Naive thymus-derived CD4-positive, alpha-beta T cell (primary cell): ENCODE measurements at regions not wholly inside any gene's neighbourhood (a gene's known extent, or its start where the extent isn't known, plus 50 kb on each side); places are given as distances from the start of the nearest gene placed in this dataset.
"Not testable (repeated sequence)": the region's sequence is repeated elsewhere in the genome, so short reads cannot be mapped to it uniquely, and the experiment has no call there.

Experiments
- ATAC-seq: fragments of 150-1000 bp; cut with Tn5 transposase; 2 replicates; pipeline ENCODE4 v1.10.0; 2021; ENCODE audit warnings: mild to moderate bottlenecking, moderate library complexity
- CTCF ChIA-PET: fragments of 350-600 bp; sonication (Branson Sonifier 250); formaldehyde crosslinking; loops from one replicate; lab custom pipeline; 2021; ENCODE audit warnings: antibody characterized with exemption; lab: Charles Lee
- POLR2A ChIA-PET: fragments of 350-600 bp; sonication (Branson Sonifier 250); formaldehyde crosslinking; loops from one replicate; lab custom pipeline; 2021; ENCODE audit warnings: antibody characterized with exemption, inconsistent platforms; lab: Charles Lee
- DNase-seq, 9 donors: peaks; one replicate each; pipeline versions ENCODE4 v3.0.0 to v3.0.0-alpha.2; 2020 to 2022; ENCODE audit warnings: mixed read lengths in 1 of 9
- H3K27ac ChIP-seq: one replicate; pipeline ENCODE4 v1.7.0; 2013; ENCODE audit warnings: mild to moderate bottlenecking, low read depth, low read length, moderate library complexity
- H3K27me3 ChIP-seq, 2 donors: one replicate each; pipeline ENCODE4 v1.7.0; 2013; ENCODE audit warnings: low read length in 2 of 2, mild to moderate bottlenecking in 2 of 2, moderate library complexity in 2 of 2; ENCODE audit not compliant: control insufficient read depth in 2 of 2, insufficient read depth in 2 of 2
- H3K36me3 ChIP-seq, 3 experiments: 1 replicate in 2 of 3; 2 replicates in 1 of 3; pipeline ENCODE4 v1.7.0; 2013; ENCODE audit warnings: low read length in 3 of 3, mild to moderate bottlenecking in 3 of 3, moderate library complexity in 1 of 3; ENCODE audit not compliant: insufficient read depth in 3 of 3, control insufficient read depth in 2 of 3
- H3K4me1 ChIP-seq, 2 donors: one replicate each; pipeline ENCODE4 v1.7.0; 2013; ENCODE audit warnings: low read length in 2 of 2, mild to moderate bottlenecking in 2 of 2, moderate library complexity in 1 of 2; ENCODE audit not compliant: control insufficient read depth in 2 of 2, insufficient read depth in 2 of 2
- H3K4me3 ChIP-seq: 2 replicates; pipeline ENCODE4 v1.7.0; 2013; ENCODE audit warnings: mild to moderate bottlenecking, low read length
- H3K9me3 ChIP-seq, 3 experiments: 1 replicate in 2 of 3; 2 replicates in 1 of 3; pipeline ENCODE4 v1.7.0; 2013; ENCODE audit warnings: low read length in 3 of 3; ENCODE audit not compliant: control insufficient read depth in 2 of 3
- H3K27ac Mint-ChIP-seq, 9 donors: one replicate each; pipeline ENCODE4 v1.8.0; 2020 to 2022; ENCODE audit warnings: mixed read lengths in 9 of 9, mild to moderate bottlenecking in 8 of 9, moderate library complexity in 5 of 9, inconsistent platforms in 2 of 9
- H3K27me3 Mint-ChIP-seq, 5 donors: one replicate each; pipeline ENCODE4 v1.8.0; 2021 to 2022; ENCODE audit warnings: mixed read lengths in 5 of 5, mild to moderate bottlenecking in 1 of 5
- H3K36me3 Mint-ChIP-seq, 5 donors: one replicate each; pipeline ENCODE4 v1.8.0; 2020 to 2022; ENCODE audit warnings: mixed read lengths in 5 of 5, mild to moderate bottlenecking in 3 of 5, inconsistent platforms in 1 of 5
- H3K4me1 Mint-ChIP-seq, 7 donors: one replicate each; pipeline ENCODE4 v1.8.0; 2020 to 2022; ENCODE audit warnings: mixed read lengths in 7 of 7, mild to moderate bottlenecking in 3 of 7, inconsistent platforms in 1 of 7
- H3K4me3 Mint-ChIP-seq, 10 donors: one replicate each; pipeline ENCODE4 v1.8.0; 2020 to 2022; ENCODE audit warnings: mild to moderate bottlenecking in 10 of 10, mixed read lengths in 10 of 10, moderate library complexity in 6 of 10, inconsistent platforms in 2 of 10
- H3K9me3 Mint-ChIP-seq, 11 donors: one replicate each; pipeline ENCODE4 v1.8.0; 2020 to 2022; ENCODE audit warnings: mixed read lengths in 11 of 11, mild to moderate bottlenecking in 4 of 11, inconsistent platforms in 1 of 11, moderate library complexity in 1 of 11
- intact Hi-C, 2 donors: fragments of 100-400 bp; cut with micrococcal nuclease; formaldehyde crosslinking; loops; one replicate each; pipeline ENCODE4 v1.15.1; 2023

GRCh38 chr4:148914301-148914700 lies 472.1 kb upstream of the NR3C2 start:
- H3K27me3 Mint-ChIP-seq, result no peaks in the 10 kb centered on the region
- ChIA-PET POLR2A (no interaction called here), CTCF (no interaction called here)
- H3K36me3 Mint-ChIP-seq, result no peaks in the 10 kb centered on the region
- no peak overlapping the region for H3K27ac Mint-ChIP-seq
- Histone ChIP-seq H3K27me3 (no peaks in the 10 kb centered on the region), H3K4me1 (no peaks in the 10 kb centered on the region), H3K9me3 (no peaks in the 10 kb centered on the region), H3K4me3 (no peak overlapping the region), H3K36me3 (no peaks in the 10 kb centered on the region), H3K27ac (no peak overlapping the region)
- DNase-seq (no peak), ATAC-seq (no peak)
- H3K4me1 Mint-ChIP-seq, result no peaks in the 10 kb centered on the region
- intact Hi-C loops, result no loop called here
- H3K9me3 Mint-ChIP-seq, result peaks cover 0 to 5% (median 0%) of the 10 kb centered on the region in 11 donors
- H3K4me3 Mint-ChIP-seq, result no peak overlapping the region

GRCh38 chr4:148903388-148903787 lies 461.2 kb upstream of the NR3C2 start:
- ATAC-seq (no peak), DNase-seq (no peak)
- Mint-ChIP-seq H3K27ac (no peak overlapping the region), H3K27me3 (no peaks in the 10 kb centered on the region), H3K9me3 (peaks cover 6 to 24% (median 12%) of the 10 kb centered on the region in 11 donors), H3K4me1 (no peaks in the 10 kb centered on the region), H3K4me3 (no peak overlapping the region), H3K36me3 (peaks cover 0 to 6% (median 0%) of the 10 kb centered on the region in 5 donors)
- ChIA-PET POLR2A (no interaction called here), CTCF (no interaction called here)
- H3K36me3 ChIP-seq, result no peaks in the 10 kb centered on the region
- H3K27me3 ChIP-seq, result no peaks in the 10 kb centered on the region
- H3K4me3 ChIP-seq, result no peak overlapping the region
- peaks cover 0 to 3% (median 0%) of the 10 kb centered on the region in 3 experiments for H3K9me3 ChIP-seq
- H3K27ac ChIP-seq, result no peak overlapping the region
- no peaks in the 10 kb centered on the region for H3K4me1 ChIP-seq
- intact Hi-C loops, result no loop called here

- DNase-seq (no peak), ATAC-seq (no peak)
- Mint-ChIP-seq H3K4me3 (no peak overlapping the region), H3K36me3 (peaks cover 0 to 6% (median 0%) of the 10 kb centered on the region in 5 donors), H3K4me1 (no peaks in the 10 kb centered on the region), H3K27ac (no peak overlapping the region), H3K9me3 (peaks cover 6 to 44% (median 22%) of the 10 kb centered on the region in 11 donors), H3K27me3 (peaks cover 0 to under 1% (median 0%) of the 10 kb centered on the region in 5 donors)
- no peak overlapping the region for H3K4me3 ChIP-seq
- H3K27ac ChIP-seq, result no peak overlapping the region
- ChIA-PET CTCF (no interaction called here), POLR2A (no interaction called here)
- intact Hi-C loops, result no loop called here
- no peaks in the 10 kb centered on the region for H3K36me3 ChIP-seq
- H3K9me3 ChIP-seq, result peaks cover 0 to 18% (median 0%) of the 10 kb centered on the region in 3 experiments
- H3K27me3 ChIP-seq, result no peaks in the 10 kb centered on the region
- no peaks in the 10 kb centered on the region for H3K4me1 ChIP-seq
Observed at GRCh38 chr4:148901075-148901705, 459.0 kb upstream of the NR3C2 start.

GRCh38 chr4:148898139-148898538 lies 455.9 kb upstream of the NR3C2 start:
- peaks cover 0 to 18% (median 0%) of the 10 kb centered on the region in 3 experiments for H3K9me3 ChIP-seq
- H3K4me3 ChIP-seq, H3K36me3 ChIP-seq, H3K27ac ChIP-seq, H3K36me3 Mint-ChIP-seq, H3K4me1 Mint-ChIP-seq, H3K4me1 ChIP-seq, intact Hi-C loops, DNase-seq, POLR2A ChIA-PET, ATAC-seq, H3K27ac Mint-ChIP-seq, H3K4me3 Mint-ChIP-seq, CTCF ChIA-PET, H3K27me3 ChIP-seq: not testable (repeated sequence)
- H3K9me3 Mint-ChIP-seq, result peaks cover 9 to 46% (median 24%) of the 10 kb centered on the region in 11 donors
- H3K27me3 Mint-ChIP-seq, result peaks cover 0 to 16% (median 0%) of the 10 kb centered on the region in 5 donors

- Mint-ChIP-seq H3K4me3 (no peak overlapping the region), H3K9me3 (peaks cover 0 to 18% (median 10%) of the 10 kb centered on the region in 11 donors), H3K27me3 (peaks cover 0 to 16% (median 0%) of the 10 kb centered on the region in 5 donors), H3K36me3 (no peaks in the 10 kb centered on the region), H3K4me1 (no peaks in the 10 kb centered on the region), H3K27ac (no peak overlapping the region)
- no peaks in the 10 kb centered on the region for H3K27me3 ChIP-seq
- no peaks in the 10 kb centered on the region for H3K4me1 ChIP-seq
- H3K27ac ChIP-seq, result no peak overlapping the region
- no peaks in the 10 kb centered on the region for H3K36me3 ChIP-seq
- no peak for ATAC-seq
- ChIA-PET POLR2A (no interaction called here), CTCF (no interaction called here)
- no peak overlapping the region for H3K4me3 ChIP-seq
- no peak for DNase-seq
- intact Hi-C loops, result no loop called here
- H3K9me3 ChIP-seq, result peaks cover 0 to 12% (median 0%) of the 10 kb centered on the region in 3 experiments
Observed at GRCh38 chr4:148893095-148893494, 450.9 kb upstream of the NR3C2 start.

- no peaks in the 10 kb centered on the region for H3K4me1 Mint-ChIP-seq
- ATAC-seq (no peak), DNase-seq (no peak)
- intact Hi-C loops, result no loop called here
- no peaks in the 10 kb centered on the region for H3K27me3 ChIP-seq
- peaks cover 0 to 5% (median 0%) of the 10 kb centered on the region in 11 donors for H3K9me3 Mint-ChIP-seq
- H3K9me3 ChIP-seq, result no peaks in the 10 kb centered on the region
- POLR2A ChIA-PET, result no interaction called here
- no peak overlapping the region for H3K4me3 Mint-ChIP-seq
- no peak overlapping the region for H3K27ac Mint-ChIP-seq
- peaks cover 0 to 33% (median 8%) of the 10 kb centered on the region in 5 donors for H3K27me3 Mint-ChIP-seq
- no peaks in the 10 kb centered on the region for H3K36me3 Mint-ChIP-seq
- H3K36me3 ChIP-seq, result no peaks in the 10 kb centered on the region
- no peak overlapping the region for H3K4me3 ChIP-seq
- H3K4me1 ChIP-seq, result no peaks in the 10 kb centered on the region
- no peak overlapping the region for H3K27ac ChIP-seq
- CTCF ChIA-PET, result no interaction called here
Observed at GRCh38 chr4:148883891-148884290, 441.7 kb upstream of the NR3C2 start.

GRCh38 chr4:148883435-148883834 lies 441.2 kb upstream of the NR3C2 start:
- Histone ChIP-seq H3K9me3 (no peaks in the 10 kb centered on the region), H3K4me3 (no peak overlapping the region), H3K36me3 (no peaks in the 10 kb centered on the region), H3K27me3 (no peaks in the 10 kb centered on the region), H3K4me1 (no peaks in the 10 kb centered on the region), H3K27ac (no peak overlapping the region)
- Mint-ChIP-seq H3K27ac (no peak overlapping the region), H3K4me1 (no peaks in the 10 kb centered on the region), H3K9me3 (peaks cover 0 to 5% (median 0%) of the 10 kb centered on the region in 11 donors), H3K27me3 (peaks cover 0 to 35% (median 8%) of the 10 kb centered on the region in 5 donors), H3K36me3 (no peaks in the 10 kb centered on the region), H3K4me3 (no peak overlapping the region)
- ATAC-seq (no peak), DNase-seq (no peak)
- CTCF ChIA-PET, result no interaction called here
- intact Hi-C loops, result no loop called here
- POLR2A ChIA-PET, result no interaction called here
